Activated naive CD4-positive, alpha-beta T cell treated with anti-CD3 and anti-CD28 coated beads, Interleukin-2, amount 50 U/mL, for 72 hours (primary cell): ENCODE measurements at regions not wholly inside any gene's neighbourhood (a gene's known extent, or its start where the extent isn't known, plus 50 kb on each side); places are given as distances from the start of the nearest gene placed in this dataset.
"Not testable (repeated sequence)": the region's sequence is repeated elsewhere in the genome, so short reads cannot be mapped to it uniquely, and the experiment has no call there.

Experiments
- ATAC-seq, 2 donors: fragments of 150-1000 bp; cut with Tn5 transposase; 2 replicates each; pipeline ENCODE4 v1.10.0; 2021; ENCODE audit warnings: mild to moderate bottlenecking in 2 of 2, moderate library complexity in 2 of 2
- DNase-seq, 2 donors: peaks; one replicate each; pipeline ENCODE4 v3.0.0; 2021 to 2022; ENCODE audit warnings: low spot score in 2 of 2
- H3K27ac Mint-ChIP-seq, 2 donors: one replicate each; pipeline ENCODE4 v1.8.0; 2022; ENCODE audit warnings: mild to moderate bottlenecking in 2 of 2, mixed read lengths in 2 of 2
- H3K36me3 Mint-ChIP-seq, 2 donors: one replicate each; pipeline ENCODE4 v1.8.0; 2022; ENCODE audit warnings: mixed read lengths in 2 of 2
- H3K9me3 Mint-ChIP-seq, 2 donors: one replicate each; pipeline ENCODE4 v1.8.0; 2022; ENCODE audit warnings: mixed read lengths in 2 of 2

- ATAC-seq (peak; percentile 33 to 91), DNase-seq (no peak)
- H3K9me3 Mint-ChIP-seq: no peaks in the 10 kb centered on the region
- H3K27ac Mint-ChIP-seq: no peak overlapping the region
- no peaks in the 10 kb centered on the region for H3K36me3 Mint-ChIP-seq
Measured at GRCh38 chr4:120636120-120636630, 286.4 kb downstream of the PRDM5 start.

- no peaks in the 10 kb centered on the region for H3K36me3 Mint-ChIP-seq
- DNase-seq (no peak), ATAC-seq (no peak)
- H3K9me3 Mint-ChIP-seq: no peaks in the 10 kb centered on the region
- H3K27ac Mint-ChIP-seq: no peak overlapping the region
Measured at GRCh38 chr4:120633810-120634209, 288.7 kb downstream of the PRDM5 start.

GRCh38 chr4:120630427-120630826, 292.1 kb downstream of the PRDM5 start:
- no peak for DNase-seq
- Mint-ChIP-seq H3K9me3 (peaks cover 0 to 5% of the 10 kb centered on the region in 2 donors), H3K36me3 (no peaks in the 10 kb centered on the region), H3K27ac (no peak overlapping the region)
- ATAC-seq: no peak

- Mint-ChIP-seq H3K27ac (no peak overlapping the region), H3K36me3 (no peaks in the 10 kb centered on the region), H3K9me3 (peaks cover 0 to 5% of the 10 kb centered on the region in 2 donors)
- DNase-seq (no peak), ATAC-seq (no peak)
Measured at GRCh38 chr4:120629546-120630108, 292.9 kb downstream of the PRDM5 start.

- DNase-seq: no peak
- Mint-ChIP-seq H3K27ac (no peak overlapping the region), H3K9me3 (peaks cover 0 to 5% of the 10 kb centered on the region in 2 donors), H3K36me3 (no peaks in the 10 kb centered on the region)
- ATAC-seq: no peak
Measured at GRCh38 chr4:120622601-120623000, 299.9 kb downstream of the PRDM5 start.

GRCh38 chr4:120617171-120617570, 305.4 kb downstream of the PRDM5 start:
- ATAC-seq: no peak

GRCh38 chr4:120616041-120616440, 306.5 kb downstream of the PRDM5 start:
- ATAC-seq (no peak), DNase-seq (no peak)
- Mint-ChIP-seq H3K36me3 (no peaks in the 10 kb centered on the region), H3K27ac (no peak overlapping the region), H3K9me3 (no peaks in the 10 kb centered on the region)

More at GRCh38 chr4:120617171-120617570, 305.4 kb downstream of the PRDM5 start:
- H3K36me3 Mint-ChIP-seq: no peaks in the 10 kb centered on the region
- H3K9me3 Mint-ChIP-seq: no peaks in the 10 kb centered on the region
- no peak overlapping the region for H3K27ac Mint-ChIP-seq
- no peak for DNase-seq

- Mint-ChIP-seq H3K36me3 (no peaks in the 10 kb centered on the region), H3K27ac (no peak overlapping the region), H3K9me3 (no peaks in the 10 kb centered on the region)
- no peak for ATAC-seq
- no peak for DNase-seq
Measured at GRCh38 chr4:120613778-120614177, 308.7 kb downstream of the PRDM5 start.

GRCh38 chr4:120611092-120611491, 311.4 kb downstream of the PRDM5 start:
- H3K9me3 Mint-ChIP-seq: no peaks in the 10 kb centered on the region
- DNase-seq (no peak), ATAC-seq (no peak)
- no peak overlapping the region for H3K27ac Mint-ChIP-seq
- no peaks in the 10 kb centered on the region for H3K36me3 Mint-ChIP-seq

GRCh38 chr4:120591038-120591437, 331.5 kb downstream of the PRDM5 start:
- Mint-ChIP-seq H3K27ac (no peak overlapping the region), H3K36me3 (no peaks in the 10 kb centered on the region)
- ATAC-seq: no peak

GRCh38 chr4:120589787-120590186, 332.7 kb downstream of the PRDM5 start:
- no peak overlapping the region for H3K27ac Mint-ChIP-seq
- H3K9me3 Mint-ChIP-seq: no peaks in the 10 kb centered on the region
- DNase-seq (no peak), ATAC-seq (no peak)
- no peaks in the 10 kb centered on the region for H3K36me3 Mint-ChIP-seq

More at GRCh38 chr4:120591038-120591437, 331.5 kb downstream of the PRDM5 start:
- no peak for DNase-seq
- no peaks in the 10 kb centered on the region for H3K9me3 Mint-ChIP-seq

GRCh38 chr4:120568731-120569130, 353.8 kb downstream of the PRDM5 start:
- H3K9me3 Mint-ChIP-seq: no peaks in the 10 kb centered on the region
- H3K27ac Mint-ChIP-seq: no peak overlapping the region
- ATAC-seq: no peak
- H3K36me3 Mint-ChIP-seq: no peaks in the 10 kb centered on the region
- no peak for DNase-seq

- no peak overlapping the region for H3K27ac Mint-ChIP-seq
- no peak for ATAC-seq
- no peaks in the 10 kb centered on the region for H3K36me3 Mint-ChIP-seq
- H3K9me3 Mint-ChIP-seq: peaks cover 15% of the 10 kb centered on the region in 2 donors
- no peak for DNase-seq
Measured at GRCh38 chr4:120561648-120562047, 360.9 kb downstream of the PRDM5 start.

GRCh38 chr4:120557372-120557771, 365.2 kb downstream of the PRDM5 start:
- no peak for DNase-seq
- H3K9me3 Mint-ChIP-seq: peaks cover 11 to 12% of the 10 kb centered on the region in 2 donors
- H3K27ac Mint-ChIP-seq: no peak overlapping the region
- H3K36me3 Mint-ChIP-seq: no peaks in the 10 kb centered on the region
- ATAC-seq: no peak

- Mint-ChIP-seq H3K36me3 (no peaks in the 10 kb centered on the region), H3K27ac (no peak overlapping the region), H3K9me3 (no peaks in the 10 kb centered on the region)
- ATAC-seq (no peak), DNase-seq (no peak)
Measured at GRCh38 chr4:120555058-120555457, 367.5 kb downstream of the PRDM5 start.

- H3K36me3 Mint-ChIP-seq: no peaks in the 10 kb centered on the region
- ATAC-seq (no peak), DNase-seq (no peak)
- H3K27ac Mint-ChIP-seq: no peak overlapping the region
- H3K9me3 Mint-ChIP-seq: no peaks in the 10 kb centered on the region
Measured at GRCh38 chr4:120554086-120554485, 368.4 kb downstream of the PRDM5 start.

GRCh38 chr4:120550624-120551220, 371.8 kb downstream of the PRDM5 start:
- DNase-seq, H3K36me3 Mint-ChIP-seq, H3K9me3 Mint-ChIP-seq, H3K27ac Mint-ChIP-seq, ATAC-seq: not testable (repeated sequence)

GRCh38 chr4:120549011-120549570, 373.4 kb downstream of the PRDM5 start:
- Mint-ChIP-seq H3K36me3 (no peaks in the 10 kb centered on the region), H3K27ac (no peak overlapping the region), H3K9me3 (no peaks in the 10 kb centered on the region)
- ATAC-seq: no peak
- DNase-seq: no peak
